ENCODE measurements at regions not wholly inside any gene's neighbourhood (a gene's known extent, or its start where the extent isn't known, plus 50 kb on each side); places are given as distances from the start of the nearest gene placed in this dataset.

- no peak for DNase-seq
Observed at GRCh38 chr17:34692920-34693319, 113.5 kb downstream of the TMEM132E start.

Measured in islet precursor cell (in vitro differentiated cells).